HG03565 (cell line): ENCODE measurements at regions not wholly inside any gene's neighbourhood (a gene's known extent, or its start where the extent isn't known, plus 50 kb on each side); places are given as distances from the start of the nearest gene placed in this dataset.

Source experiments
- ATAC-seq: cut with Tn5 transposase; IDR thresholded peaks from one replicate; pipeline ENCODE4 v1.9.1; 2021; ENCODE audit warnings: mild to moderate bottlenecking, moderate library complexity; ENCODE audit not compliant: unreplicated experiment

- ATAC-seq: no peak
These were observed 425.1 kb downstream of the ARHGEF28 start for GRCh38 chr5:74051076-74051475.

GRCh38 chr5:74044936-74045335 lies 418.9 kb downstream of the ARHGEF28 start:
- no peak for ATAC-seq

GRCh38 chr5:74042959-74043358 lies 417.0 kb downstream of the ARHGEF28 start:
- ATAC-seq: no peak

- ATAC-seq: no peak
These were observed 416.6 kb downstream of the ARHGEF28 start for GRCh38 chr5:74042559-74042958.

GRCh38 chr5:74041913-74042312 lies 415.9 kb downstream of the ARHGEF28 start:
- ATAC-seq: no peak

- no peak for ATAC-seq
These were observed 415.0 kb downstream of the ARHGEF28 start for GRCh38 chr5:74040811-74041491.

- ATAC-seq: no peak
These were observed 414.1 kb downstream of the ARHGEF28 start for GRCh38 chr5:74040065-74040551.

GRCh38 chr5:74037321-74037720 lies 411.3 kb downstream of the ARHGEF28 start:
- no peak for ATAC-seq

GRCh38 chr5:74035521-74035937 lies 409.5 kb downstream of the ARHGEF28 start:
- ATAC-seq: peak; percentile 43

- no peak for ATAC-seq
These were observed 408.7 kb downstream of the ARHGEF28 start for GRCh38 chr5:74034733-74035132.

GRCh38 chr5:74032617-74033016 lies 406.6 kb downstream of the ARHGEF28 start:
- ATAC-seq: no peak

- ATAC-seq: no peak
These were observed 405.5 kb downstream of the ARHGEF28 start for GRCh38 chr5:74031536-74031935.

- no peak for ATAC-seq
These were observed 404.8 kb downstream of the ARHGEF28 start for GRCh38 chr5:74030821-74031220.

- no peak for ATAC-seq
These were observed 404.4 kb downstream of the ARHGEF28 start for GRCh38 chr5:74030371-74030770.

GRCh38 chr5:74028976-74029375 lies 403.0 kb downstream of the ARHGEF28 start:
- ATAC-seq: no peak

GRCh38 chr5:74028406-74028805 lies 402.4 kb downstream of the ARHGEF28 start:
- no peak for ATAC-seq

GRCh38 chr5:74027732-74028338 lies 401.8 kb downstream of the ARHGEF28 start:
- no peak for ATAC-seq

GRCh38 chr5:74026310-74026709 lies 400.3 kb downstream of the ARHGEF28 start:
- ATAC-seq: no peak

- no peak for ATAC-seq
These were observed 395.1 kb downstream of the ARHGEF28 start for GRCh38 chr5:74021126-74021525.

GRCh38 chr5:74020503-74020902 lies 394.5 kb downstream of the ARHGEF28 start:
- ATAC-seq: no peak

GRCh38 chr5:74019923-74020322 lies 393.9 kb downstream of the ARHGEF28 start:
- no peak for ATAC-seq

- ATAC-seq: no peak
These were observed 391.8 kb downstream of the ARHGEF28 start for GRCh38 chr5:74017786-74018211.
